ENCODE measurements at regions not wholly inside any gene's neighbourhood (a gene's known extent, or its start where the extent isn't known, plus 50 kb on each side); places are given as distances from the start of the nearest gene placed in this dataset.

GRCh38 chr3:34696831-34697230, 898.4 kb downstream of the PDCD6IP start:
- no peaks in the 10 kb centered on the region for H3K36me3 ChIP-seq (ENCODE audit: control insufficient read depth in 1 of 2, insufficient read depth in 2 of 2, low read length in 2 of 2)
- no peak overlapping the region for H2BK12ac ChIP-seq (ENCODE audit: low read length)
- no peaks in the 10 kb centered on the region for H3K79me1 ChIP-seq (ENCODE audit: low read length)
- H3K18ac ChIP-seq (ENCODE audit: low read length): no peak overlapping the region
- no peak overlapping the region for H4K12ac ChIP-seq (ENCODE audit: low read depth, low read length)
- no peak overlapping the region for H3K4ac ChIP-seq (ENCODE audit: low read depth, low read length)
- no peak overlapping the region for H3K23ac ChIP-seq (ENCODE audit: low read length)
- H3K27ac ChIP-seq (ENCODE audit: low read depth, low read length): no peak overlapping the region
- no peak overlapping the region for H2BK5ac ChIP-seq (ENCODE audit: low read depth, low read length, poor library complexity)
- no peak overlapping the region for H3K14ac ChIP-seq (ENCODE audit: low read length)
- no peak overlapping the region for H2AK5ac ChIP-seq (ENCODE audit: low read length)
- no peaks in the 10 kb centered on the region for H3K27me3 ChIP-seq (ENCODE audit: insufficient read depth, low read length)
- no peaks in the 10 kb centered on the region for H3K79me2 ChIP-seq (ENCODE audit: control insufficient read depth, insufficient read depth, low read length, poor library complexity)
- H3K4me1 ChIP-seq (ENCODE audit: control insufficient read depth in 1 of 2, insufficient read depth in 2 of 2, low read length in 2 of 2): no peaks in the 10 kb centered on the region
- WGBS (ENCODE audit: extremely low coverage, insufficient coverage, insufficient read length): no CpG with 5 or more reads among the region's 4 CpGs
- H2BK120ac ChIP-seq (ENCODE audit: insufficient read depth, low read length, poor library complexity): no peak overlapping the region
- H2AFZ ChIP-seq (ENCODE audit: insufficient read depth, low read length, poor library complexity): no peak overlapping the region
- peak; percentile 37 to 91 for DNase-seq
- H4K8ac ChIP-seq (ENCODE audit: low read depth, low read length): no peak overlapping the region
- H3K4me3 ChIP-seq (ENCODE audit: low read depth, low read length): no peak overlapping the region
- peaks cover 6% of the 10 kb centered on the region for H3K9me3 ChIP-seq (ENCODE audit: insufficient read depth, low read depth, low read length)
- H3K9ac ChIP-seq (ENCODE audit: low read length): no peak overlapping the region
- H4K91ac ChIP-seq (ENCODE audit: low read depth, low read length): no peak overlapping the region
- no peak overlapping the region for H3K4me2 ChIP-seq (ENCODE audit: low read length)

DNA sequence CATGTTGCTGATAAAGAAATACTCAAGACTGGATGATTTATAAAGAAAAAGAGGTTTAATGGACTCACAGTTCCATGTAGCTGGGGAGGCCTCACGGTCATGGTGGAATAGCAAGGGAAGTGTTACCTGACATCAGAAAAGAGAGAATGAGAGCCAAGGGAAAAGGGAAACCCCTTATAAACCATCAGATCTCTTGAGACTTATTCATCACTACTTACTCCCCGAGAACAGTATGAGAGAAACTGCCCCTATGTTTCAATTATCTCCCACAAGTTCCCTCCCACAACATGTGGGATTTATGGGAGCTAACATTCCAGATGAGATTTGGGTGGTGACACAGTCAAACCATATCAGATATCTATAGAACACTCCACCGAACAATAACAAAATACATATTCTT, 904.6 kb downstream of the PDCD6IP start:
- Histone ChIP-seq H3K27ac (ENCODE audit: low read depth, low read length) (no peak overlapping the region), H2BK5ac (ENCODE audit: low read depth, low read length, poor library complexity) (no peak overlapping the region), H2BK12ac (ENCODE audit: low read length) (no peak overlapping the region), H4K91ac (ENCODE audit: low read depth, low read length) (no peak overlapping the region), H2AK5ac (ENCODE audit: low read length) (no peak overlapping the region), H3K4me3 (ENCODE audit: low read depth, low read length) (no peak overlapping the region), H3K18ac (ENCODE audit: low read length) (no peak overlapping the region), H3K4me2 (ENCODE audit: low read length) (no peak overlapping the region), H3K79me1 (ENCODE audit: low read length) (no peaks in the 10 kb centered on the region), H3K36me3 (ENCODE audit: control insufficient read depth in 1 of 2, insufficient read depth in 2 of 2, low read length in 2 of 2) (no peaks in the 10 kb centered on the region), H3K4ac (ENCODE audit: low read depth, low read length) (no peak overlapping the region), H3K23ac (ENCODE audit: low read length) (no peak overlapping the region), H3K79me2 (ENCODE audit: control insufficient read depth, insufficient read depth, low read length, poor library complexity) (no peaks in the 10 kb centered on the region), H3K27me3 (ENCODE audit: insufficient read depth, low read length) (no peaks in the 10 kb centered on the region), H2BK120ac (ENCODE audit: insufficient read depth, low read length, poor library complexity) (no peak overlapping the region), H3K4me1 (ENCODE audit: control insufficient read depth in 1 of 2, insufficient read depth in 2 of 2, low read length in 2 of 2) (no peaks in the 10 kb centered on the region), H3K9ac (ENCODE audit: low read length) (no peak overlapping the region), H4K8ac (ENCODE audit: low read depth, low read length) (no peak overlapping the region), H3K14ac (ENCODE audit: low read length) (no peak overlapping the region), H3K9me3 (ENCODE audit: insufficient read depth, low read depth, low read length) (peaks cover 6% of the 10 kb centered on the region), H4K12ac (ENCODE audit: low read depth, low read length) (no peak overlapping the region), H2AFZ (ENCODE audit: insufficient read depth, low read length, poor library complexity) (no peak overlapping the region)
- DNase-seq: no peak
- WGBS (ENCODE audit: extremely low coverage, insufficient coverage, insufficient read length): no CpG with 5 or more reads among the region's 3 CpGs

DNA sequence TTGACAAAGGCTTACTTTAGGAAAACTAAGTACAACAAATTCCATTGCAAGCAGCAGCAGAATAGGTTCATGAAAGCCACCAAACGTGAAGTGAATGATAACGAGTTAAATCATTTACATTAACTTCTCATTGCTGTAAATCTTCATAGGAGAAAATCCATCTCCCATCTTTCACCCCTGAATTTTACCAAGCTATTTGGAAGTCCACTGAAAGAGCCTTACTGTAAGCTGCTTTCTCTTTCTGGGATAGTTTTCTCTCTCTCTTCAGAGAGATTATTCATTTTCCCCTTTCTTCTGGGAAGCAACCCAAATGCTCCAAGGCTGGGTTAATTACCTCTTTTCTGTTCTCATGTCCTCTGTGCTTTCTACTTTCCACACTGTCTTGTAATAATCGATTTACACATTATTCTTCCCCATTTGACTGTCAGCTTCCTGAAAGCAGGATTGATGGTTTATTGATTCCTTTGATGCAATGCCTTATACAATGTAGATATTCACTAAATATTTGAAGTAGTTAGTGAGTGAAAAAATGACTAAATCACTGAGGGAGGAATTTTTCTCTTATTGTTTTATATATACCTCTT, 914.3 kb upstream of the ARPP21 start:
- no peak overlapping the region for H3K4me2 ChIP-seq (ENCODE audit: low read length)
- no peak overlapping the region for H4K8ac ChIP-seq (ENCODE audit: low read depth, low read length)
- peaks cover 3% of the 10 kb centered on the region for H3K79me1 ChIP-seq (ENCODE audit: low read length)
- H2AK5ac ChIP-seq (ENCODE audit: low read length): no peak overlapping the region
- H3K4me1 ChIP-seq (ENCODE audit: control insufficient read depth in 1 of 2, insufficient read depth in 2 of 2, low read length in 2 of 2): peaks cover 3 to 6% of the 10 kb centered on the region in 2 experiments
- H3K4ac ChIP-seq (ENCODE audit: low read depth, low read length): no peak overlapping the region
- no peak overlapping the region for H2BK120ac ChIP-seq (ENCODE audit: insufficient read depth, low read length, poor library complexity)
- H2AFZ ChIP-seq (ENCODE audit: insufficient read depth, low read length, poor library complexity): no peak overlapping the region
- no peak overlapping the region for H4K91ac ChIP-seq (ENCODE audit: low read depth, low read length)
- no peak overlapping the region for H3K18ac ChIP-seq (ENCODE audit: low read length)
- no peak for DNase-seq
- H3K27me3 ChIP-seq (ENCODE audit: insufficient read depth, low read length): no peaks in the 10 kb centered on the region
- H3K23ac ChIP-seq (ENCODE audit: low read length): no peak overlapping the region
- H3K9me3 ChIP-seq (ENCODE audit: insufficient read depth, low read depth, low read length): no peaks in the 10 kb centered on the region
- no peak overlapping the region for H3K9ac ChIP-seq (ENCODE audit: low read length)
- H3K14ac ChIP-seq (ENCODE audit: low read length): no peak overlapping the region
- H3K36me3 ChIP-seq (ENCODE audit: control insufficient read depth in 1 of 2, insufficient read depth in 2 of 2, low read length in 2 of 2): no peaks in the 10 kb centered on the region
- no peak overlapping the region for H2BK12ac ChIP-seq (ENCODE audit: low read length)
- H3K4me3 ChIP-seq (ENCODE audit: low read depth, low read length): no peak overlapping the region
- H2BK5ac ChIP-seq (ENCODE audit: low read depth, low read length, poor library complexity): no peak overlapping the region
- no CpG with 5 or more reads among the region's 3 CpGs for WGBS (ENCODE audit: extremely low coverage, insufficient coverage, insufficient read length)
- no peak overlapping the region for H3K27ac ChIP-seq (ENCODE audit: low read depth, low read length)
- no peak overlapping the region for H4K12ac ChIP-seq (ENCODE audit: low read depth, low read length)
- no peaks in the 10 kb centered on the region for H3K79me2 ChIP-seq (ENCODE audit: control insufficient read depth, insufficient read depth, low read length, poor library complexity)

GRCh38 chr3:34725774-34726173, 913.6 kb upstream of the ARPP21 start:
- Histone ChIP-seq H2BK5ac (ENCODE audit: low read depth, low read length, poor library complexity) (no peak overlapping the region), H2AK5ac (ENCODE audit: low read length) (no peak overlapping the region), H3K23ac (ENCODE audit: low read length) (no peak overlapping the region), H3K4me2 (ENCODE audit: low read length) (no peak overlapping the region), H3K4me1 (ENCODE audit: control insufficient read depth in 1 of 2, insufficient read depth in 2 of 2, low read length in 2 of 2) (peaks cover 3 to 6% of the 10 kb centered on the region in 2 experiments), H3K9me3 (ENCODE audit: insufficient read depth, low read depth, low read length) (no peaks in the 10 kb centered on the region), H4K12ac (ENCODE audit: low read depth, low read length) (no peak overlapping the region), H3K27me3 (ENCODE audit: insufficient read depth, low read length) (no peaks in the 10 kb centered on the region), H3K79me1 (ENCODE audit: low read length) (peaks cover 3% of the 10 kb centered on the region), H3K14ac (ENCODE audit: low read length) (no peak overlapping the region), H2AFZ (ENCODE audit: insufficient read depth, low read length, poor library complexity) (no peak overlapping the region), H4K91ac (ENCODE audit: low read depth, low read length) (no peak overlapping the region), H3K4me3 (ENCODE audit: low read depth, low read length) (no peak overlapping the region), H3K27ac (ENCODE audit: low read depth, low read length) (peak overlapping the region; percentile 28), H3K79me2 (ENCODE audit: control insufficient read depth, insufficient read depth, low read length, poor library complexity) (no peaks in the 10 kb centered on the region), H4K8ac (ENCODE audit: low read depth, low read length) (no peak overlapping the region), H3K36me3 (ENCODE audit: control insufficient read depth in 1 of 2, insufficient read depth in 2 of 2, low read length in 2 of 2) (no peaks in the 10 kb centered on the region), H3K4ac (ENCODE audit: low read depth, low read length) (no peak overlapping the region), H3K18ac (ENCODE audit: low read length) (no peak overlapping the region), H2BK12ac (ENCODE audit: low read length) (no peak overlapping the region), H2BK120ac (ENCODE audit: insufficient read depth, low read length, poor library complexity) (no peak overlapping the region), H3K9ac (ENCODE audit: low read length) (no peak overlapping the region)
- DNase-seq: no peak
- WGBS (ENCODE audit: extremely low coverage, insufficient coverage, insufficient read length): no CpG with 5 or more reads among the region's 2 CpGs

Data from trophoblast cell (in vitro differentiated cells and primary cell).